ENCODE measurements at regions not wholly inside any gene's neighbourhood (a gene's known extent, or its start where the extent isn't known, plus 50 kb on each side); places are given as distances from the start of the nearest gene placed in this dataset.

GRCh38 chr6:84464471-84464870 lies 237.0 kb upstream of the CEP162 start:
- ATAC-seq (ENCODE audit: insufficient number of reproducible peaks, low FRiP score, low read depth) (no peak), DNase-seq (ENCODE audit: low spot score) (no peak)
- Histone ChIP-seq H3K4me1 (ENCODE audit: control insufficient read depth in 1 of 2, low read depth in 2 of 2) (peaks cover 4 to 40% of the 10 kb centered on the region in 2 donors), H3K9me3 (no peaks in the 10 kb centered on the region), H3K27me3 (replicated peaks; ENCODE audit: insufficient read depth) (no peaks in the 10 kb centered on the region), H3K4me3 (no peak overlapping the region), H3K36me3 (no peaks in the 10 kb centered on the region), H3K27ac (no peak overlapping the region)
- TF ChIP-seq CTCF (IDR thresholded peaks at IDR 0.05), result no peak

GRCh38 chr6:84462698-84463097 lies 235.3 kb upstream of the CEP162 start:
- peak overlapping the region in 1 of 2 donors; percentile 60 for H3K27ac ChIP-seq
- H3K4me1 ChIP-seq (ENCODE audit: control insufficient read depth in 1 of 2, low read depth in 2 of 2), result peaks cover 4 to 40% of the 10 kb centered on the region in 2 donors
- no peaks in the 10 kb centered on the region for H3K36me3 ChIP-seq
- no peaks in the 10 kb centered on the region for H3K27me3 ChIP-seq (replicated peaks; ENCODE audit: insufficient read depth)
- TF ChIP-seq CTCF (IDR thresholded peaks at IDR 0.05), result no peak
- DNase-seq (ENCODE audit: low spot score) (no peak), ATAC-seq (ENCODE audit: insufficient number of reproducible peaks, low FRiP score, low read depth) (no peak)
- H3K9me3 ChIP-seq, result no peaks in the 10 kb centered on the region
- H3K4me3 ChIP-seq, result no peak overlapping the region

- Histone ChIP-seq H3K36me3 (no peaks in the 10 kb centered on the region), H3K27ac (no peak overlapping the region), H3K9me3 (no peaks in the 10 kb centered on the region), H3K4me1 (ENCODE audit: control insufficient read depth in 1 of 2, low read depth in 2 of 2) (peaks cover 4 to 37% of the 10 kb centered on the region in 2 donors), H3K4me3 (no peak overlapping the region), H3K27me3 (replicated peaks; ENCODE audit: insufficient read depth) (no peaks in the 10 kb centered on the region)
- no peak for ATAC-seq (ENCODE audit: insufficient number of reproducible peaks, low FRiP score, low read depth)
- DNase-seq (ENCODE audit: low spot score), result no peak
- no peak for TF ChIP-seq CTCF (IDR thresholded peaks at IDR 0.05)
Observed at GRCh38 chr6:84461461-84461860, 234.0 kb upstream of the CEP162 start.

GRCh38 chr6:84460491-84460890 lies 233.0 kb upstream of the CEP162 start:
- no peaks in the 10 kb centered on the region for H3K9me3 ChIP-seq
- ATAC-seq (ENCODE audit: insufficient number of reproducible peaks, low FRiP score, low read depth) (no peak), DNase-seq (ENCODE audit: low spot score) (no peak)
- no peak overlapping the region for H3K27ac ChIP-seq
- no peaks in the 10 kb centered on the region for H3K36me3 ChIP-seq
- TF ChIP-seq CTCF (IDR thresholded peaks at IDR 0.05), result no peak
- H3K27me3 ChIP-seq (replicated peaks; ENCODE audit: insufficient read depth), result no peaks in the 10 kb centered on the region
- H3K4me1 ChIP-seq (ENCODE audit: control insufficient read depth in 1 of 2, low read depth in 2 of 2), result peaks cover 4 to 34% of the 10 kb centered on the region in 2 donors
- H3K4me3 ChIP-seq, result no peak overlapping the region

GRCh38 chr6:84459401-84459800 lies 232.0 kb upstream of the CEP162 start:
- Histone ChIP-seq H3K4me1 (ENCODE audit: control insufficient read depth in 1 of 2, low read depth in 2 of 2) (peaks cover 4 to 34% of the 10 kb centered on the region in 2 donors), H3K36me3 (no peaks in the 10 kb centered on the region), H3K27ac (no peak overlapping the region), H3K9me3 (no peaks in the 10 kb centered on the region), H3K4me3 (no peak overlapping the region), H3K27me3 (replicated peaks; ENCODE audit: insufficient read depth) (no peaks in the 10 kb centered on the region)
- DNase-seq (ENCODE audit: low spot score), result no peak
- ATAC-seq (ENCODE audit: insufficient number of reproducible peaks, low FRiP score, low read depth), result no peak
- TF ChIP-seq CTCF (IDR thresholded peaks at IDR 0.05), result no peak

Measured in thoracic aorta (tissue), 2 donors.